OCI-LY3 (cell line): ENCODE measurements at regions not wholly inside any gene's neighbourhood (a gene's known extent, or its start where the extent isn't known, plus 50 kb on each side); places are given as distances from the start of the nearest gene placed in this dataset.

Source experiments
- CTCF ChIP-seq: fragments of 200-600, 300-600 bp; sonication (generic); IDR thresholded peaks from 2 replicates; pipeline ENCODE4 v1.5.1; 2014; ENCODE audit warnings: antibody characterized with exemption, low read length, low read depth
- EZH2phosphoT487 ChIP-seq: fragments of 200-600 bp; shearing (Covaris generic); IDR thresholded peaks from 2 replicates; pipeline ENCODE4 v1.6.1; 2018; ENCODE audit warnings: antibody characterized with exemption, mixed run types, low read depth

DNA sequence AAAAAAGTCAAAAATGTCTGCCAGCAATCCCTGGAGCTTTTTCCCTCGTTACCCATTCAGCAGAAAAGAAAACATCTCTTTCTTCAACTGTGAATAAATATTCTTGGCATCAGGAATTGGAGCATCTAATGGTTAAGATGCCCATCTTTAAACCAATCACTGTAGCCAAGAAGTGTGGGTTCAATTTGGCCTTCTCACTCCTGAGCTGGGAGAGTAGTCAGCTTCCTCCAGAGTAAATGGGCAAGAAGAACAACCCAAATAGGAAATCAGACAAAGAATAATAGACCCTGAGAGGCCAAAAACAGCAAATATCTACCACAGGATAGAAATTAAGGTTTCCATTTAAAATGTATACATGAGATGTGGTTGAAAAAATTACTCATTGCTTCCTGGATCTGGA lies 508.0 kb upstream of the MDFIC2 start:
- TF ChIP-seq CTCF (no peak), EZH2phosphoT487 (no peak)
